B cell (primary cell): ENCODE measurements at regions not wholly inside any gene's neighbourhood (a gene's known extent, or its start where the extent isn't known, plus 50 kb on each side); places are given as distances from the start of the nearest gene placed in this dataset.

Experiments
- EZH2 ChIP-seq: IDR thresholded peaks from 2 replicates; pipeline ENCODE4 v1.6.1; 2012; ENCODE audit warnings: borderline replicate concordance, low read depth, mild to moderate bottlenecking, moderate library complexity, low read length; ENCODE audit not compliant: insufficient read depth, poor library complexity, severe bottlenecking
- TF ChIP-seq, protein P1 (sequence below): fragments of 200-600 bp; IDR thresholded peaks from one replicate; pipeline ENCODE4 v1.8.0; 2022; ENCODE audit warnings: antibody characterized with exemption, mild to moderate bottlenecking

DNA sequence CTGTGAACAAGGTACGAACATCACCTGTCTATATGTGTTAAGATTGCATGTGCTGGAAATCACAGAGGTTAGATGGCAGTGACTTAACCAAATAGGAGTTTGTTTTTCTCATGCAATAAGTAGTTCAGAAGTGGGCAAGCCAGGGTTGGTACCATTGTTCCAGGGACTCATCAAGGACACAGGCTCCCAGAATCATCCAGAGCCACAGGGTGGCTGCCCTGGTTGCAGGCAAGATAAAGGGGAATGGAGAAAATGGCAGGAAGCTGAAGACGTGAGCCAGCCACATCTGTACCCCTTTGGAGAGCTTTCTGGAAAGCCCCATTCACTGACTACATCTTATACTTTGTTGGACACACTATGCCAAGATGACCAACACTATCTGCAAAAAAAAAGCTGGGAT is 126.0 kb upstream of the IL12B start:
- TF ChIP-seq, protein P1, sequence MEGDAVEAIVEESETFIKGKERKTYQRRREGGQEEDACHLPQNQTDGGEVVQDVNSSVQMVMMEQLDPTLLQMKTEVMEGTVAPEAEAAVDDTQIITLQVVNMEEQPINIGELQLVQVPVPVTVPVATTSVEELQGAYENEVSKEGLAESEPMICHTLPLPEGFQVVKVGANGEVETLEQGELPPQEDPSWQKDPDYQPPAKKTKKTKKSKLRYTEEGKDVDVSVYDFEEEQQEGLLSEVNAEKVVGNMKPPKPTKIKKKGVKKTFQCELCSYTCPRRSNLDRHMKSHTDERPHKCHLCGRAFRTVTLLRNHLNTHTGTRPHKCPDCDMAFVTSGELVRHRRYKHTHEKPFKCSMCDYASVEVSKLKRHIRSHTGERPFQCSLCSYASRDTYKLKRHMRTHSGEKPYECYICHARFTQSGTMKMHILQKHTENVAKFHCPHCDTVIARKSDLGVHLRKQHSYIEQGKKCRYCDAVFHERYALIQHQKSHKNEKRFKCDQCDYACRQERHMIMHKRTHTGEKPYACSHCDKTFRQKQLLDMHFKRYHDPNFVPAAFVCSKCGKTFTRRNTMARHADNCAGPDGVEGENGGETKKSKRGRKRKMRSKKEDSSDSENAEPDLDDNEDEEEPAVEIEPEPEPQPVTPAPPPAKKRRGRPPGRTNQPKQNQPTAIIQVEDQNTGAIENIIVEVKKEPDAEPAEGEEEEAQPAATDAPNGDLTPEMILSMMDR: no peak
- TF ChIP-seq EZH2: no peak
